Uterus (tissue), 3 donors: ENCODE measurements at regions not wholly inside any gene's neighbourhood (a gene's known extent, or its start where the extent isn't known, plus 50 kb on each side); places are given as distances from the start of the nearest gene placed in this dataset.

Source experiments
- DNase-seq, 2 donors: peaks; one replicate each; pipeline ENCODE4 v3.0.0-alpha.2; 2019 to 2020
- H3K27ac ChIP-seq, 2 donors: fragments of 200-600 bp; sonication (generic); 1 replicate in 1 of 2; 2 replicates in 1 of 2; pipeline ENCODE4 v1.5.1; 2016 to 2018
- H3K27me3 ChIP-seq, 2 donors: fragments of 200-600 bp; sonication (generic); one replicate each; pipeline ENCODE4 v1.5.1; 2018 to 2019; ENCODE audit warnings: control low read depth in 1 of 2
- H3K36me3 ChIP-seq, 2 donors: fragments of 200-600 bp; sonication (generic); one replicate each; pipeline ENCODE4 v1.5.1; 2019; ENCODE audit warnings: control low read depth in 1 of 2
- H3K4me1 ChIP-seq, 2 donors: fragments of 200-600 bp; sonication (generic); one replicate each; pipeline ENCODE4 v1.5.1; 2018 to 2019; ENCODE audit warnings: control low read depth in 1 of 2
- H3K4me3 ChIP-seq, 2 donors: fragments of 200-600 bp; sonication (generic); 1 replicate in 1 of 2; 2 replicates in 1 of 2; pipeline ENCODE4 v1.5.1; 2018 to 2019; ENCODE audit warnings: mild to moderate bottlenecking in 1 of 2
- H3K9me3 ChIP-seq, 2 donors: fragments of 200-600 bp; sonication (generic); one replicate each; pipeline ENCODE4 v1.5.1; 2019; ENCODE audit warnings: control low read depth in 1 of 2
- POLR2A ChIP-seq, 2 donors: fragments of 450-650 bp; IDR thresholded peaks; one replicate each; pipeline ENCODE4 v1.6.1; 2016; ENCODE audit warnings: antibody characterized with exemption in 2 of 2, mild to moderate bottlenecking in 1 of 2, moderate library complexity in 1 of 2
- intact Hi-C: fragments of 100-400 bp; cut with DNase I; formaldehyde crosslinking; loops from one replicate; pipeline ENCODE4 v1.15.1; 2023; ENCODE audit warnings: low total_unique reads
- TF ChIP-seq, protein P1 (sequence below), 4 experiments: fragments of 200-600 bp in 2 of 4; fragments of 450-650 bp in 2 of 4; sonication (generic) in 2 of 4; IDR thresholded peaks; one replicate each; pipeline ENCODE4 v1.5.1; 2016 to 2019; ENCODE audit warnings: antibody characterized with exemption in 4 of 4, mild to moderate bottlenecking in 2 of 4, moderate library complexity in 1 of 4
- donor health status: DM: yes; HTN: yes; CAD: no.

GRCh38 chrX:127317159-127317558 lies 497.6 kb downstream of the PRR32 start:
- intact Hi-C loops: no loop called here
- H3K27me3 ChIP-seq: no peaks in the 10 kb centered on the region
- TF ChIP-seq POLR2A (IDR thresholded peaks at IDR 0.05): no peak
- TF ChIP-seq, protein P1, sequence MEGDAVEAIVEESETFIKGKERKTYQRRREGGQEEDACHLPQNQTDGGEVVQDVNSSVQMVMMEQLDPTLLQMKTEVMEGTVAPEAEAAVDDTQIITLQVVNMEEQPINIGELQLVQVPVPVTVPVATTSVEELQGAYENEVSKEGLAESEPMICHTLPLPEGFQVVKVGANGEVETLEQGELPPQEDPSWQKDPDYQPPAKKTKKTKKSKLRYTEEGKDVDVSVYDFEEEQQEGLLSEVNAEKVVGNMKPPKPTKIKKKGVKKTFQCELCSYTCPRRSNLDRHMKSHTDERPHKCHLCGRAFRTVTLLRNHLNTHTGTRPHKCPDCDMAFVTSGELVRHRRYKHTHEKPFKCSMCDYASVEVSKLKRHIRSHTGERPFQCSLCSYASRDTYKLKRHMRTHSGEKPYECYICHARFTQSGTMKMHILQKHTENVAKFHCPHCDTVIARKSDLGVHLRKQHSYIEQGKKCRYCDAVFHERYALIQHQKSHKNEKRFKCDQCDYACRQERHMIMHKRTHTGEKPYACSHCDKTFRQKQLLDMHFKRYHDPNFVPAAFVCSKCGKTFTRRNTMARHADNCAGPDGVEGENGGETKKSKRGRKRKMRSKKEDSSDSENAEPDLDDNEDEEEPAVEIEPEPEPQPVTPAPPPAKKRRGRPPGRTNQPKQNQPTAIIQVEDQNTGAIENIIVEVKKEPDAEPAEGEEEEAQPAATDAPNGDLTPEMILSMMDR (IDR thresholded peaks at IDR 0.05): no peak
- DNase-seq: no peak
- H3K4me1 ChIP-seq: no peaks in the 10 kb centered on the region
- no peak overlapping the region for H3K27ac ChIP-seq
- no peaks in the 10 kb centered on the region for H3K36me3 ChIP-seq
- no peak overlapping the region for H3K4me3 ChIP-seq
- H3K9me3 ChIP-seq: no peaks in the 10 kb centered on the region

DNA sequence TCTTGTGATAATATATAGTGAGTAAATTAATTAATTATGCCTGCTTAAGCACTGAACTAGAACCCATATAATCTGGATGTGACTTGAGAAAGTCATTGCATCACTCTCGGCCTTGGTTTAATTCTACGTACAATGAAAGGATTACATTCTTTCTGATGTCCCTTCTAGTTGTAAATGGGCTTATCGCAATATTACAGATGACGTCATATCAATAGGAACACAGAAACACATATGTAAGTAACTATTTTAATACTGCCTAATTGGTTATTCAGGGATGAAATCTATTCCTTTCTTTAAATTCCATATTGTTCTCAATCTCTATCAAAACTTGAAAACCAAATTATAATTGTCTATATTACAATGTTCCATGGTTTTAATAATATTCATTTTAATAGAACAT lies 504.6 kb downstream of the PRR32 start:
- H3K36me3 ChIP-seq: no peaks in the 10 kb centered on the region
- TF ChIP-seq POLR2A (IDR thresholded peaks at IDR 0.05): no peak
- TF ChIP-seq, protein P1 (IDR thresholded peaks at IDR 0.05): no peak
- no peak overlapping the region for H3K27ac ChIP-seq
- H3K4me3 ChIP-seq: no peak overlapping the region
- no peaks in the 10 kb centered on the region for H3K27me3 ChIP-seq
- H3K4me1 ChIP-seq: no peaks in the 10 kb centered on the region
- no peak for DNase-seq
- intact Hi-C loops: no loop called here
- H3K9me3 ChIP-seq: no peaks in the 10 kb centered on the region
